SU-DHL-6 (cell line): ENCODE measurements at regions not wholly inside any gene's neighbourhood (a gene's known extent, or its start where the extent isn't known, plus 50 kb on each side); places are given as distances from the start of the nearest gene placed in this dataset.

ENCODE experiments used
- H2AFZ ChIP-seq: fragments of 200-600 bp; sonication (generic); 2 replicates; pipeline ENCODE4 v1.6.1; 2014; ENCODE audit warnings: low read depth, mild to moderate bottlenecking, moderate library complexity, mixed read lengths, antibody characterized with exemption, low read length; ENCODE audit not compliant: severe bottlenecking
- H3F3A ChIP-seq: fragments of 200-600 bp; shearing (Covaris generic); 2 replicates; pipeline ENCODE4 v1.6.0; 2016; ENCODE audit warnings: antibody characterized with exemption, mild to moderate bottlenecking; ENCODE audit not compliant: insufficient read depth
- H3K27ac ChIP-seq: fragments of 200-600 bp; sonication (generic); 2 replicates; pipeline ENCODE4 v1.5.1; 2016; ENCODE audit warnings: low read depth, mild to moderate bottlenecking, low read length, moderate library complexity, mixed read lengths
- H3K27me3 ChIP-seq: fragments of 200-600 bp; sonication (generic), shearing (Covaris generic); 2 replicates; pipeline ENCODE4 v1.6.0; 2014; ENCODE audit warnings: mild to moderate bottlenecking, low read length
- H3K36me3 ChIP-seq: fragments of 200-600 bp; sonication (generic); 2 replicates; pipeline ENCODE4 v1.6.1; 2014; ENCODE audit warnings: mild to moderate bottlenecking, low read length, mixed read lengths
- H3K4me2 ChIP-seq: fragments of 300-600, 200-600 bp; shearing (Covaris generic), sonication (generic); 2 replicates; pipeline ENCODE4 v1.6.0; 2014; ENCODE audit warnings: low read length, low read depth, mild to moderate bottlenecking; ENCODE audit not compliant: poor library complexity, severe bottlenecking
- H3K4me3 ChIP-seq: fragments of 200-600 bp; sonication (generic); 2 replicates; pipeline ENCODE4 v1.5.1; 2014; ENCODE audit warnings: antibody characterized with exemption, low read length, mild to moderate bottlenecking, mixed read lengths; ENCODE audit not compliant: insufficient read depth, poor library complexity, severe bottlenecking
- H3K79me2 ChIP-seq: fragments of 200-600 bp; sonication (generic); 2 replicates; pipeline ENCODE4 v1.6.1; 2014; ENCODE audit warnings: mild to moderate bottlenecking, low read length, moderate library complexity; ENCODE audit not compliant: insufficient read depth
- H3K9ac ChIP-seq: fragments of 200-600 bp; sonication (generic); 2 replicates; pipeline ENCODE4 v1.7.0; 2014; ENCODE audit warnings: mild to moderate bottlenecking, low read length
- H3K9me2 ChIP-seq: fragments of 200-600 bp; sonication (generic); replicated peaks from 2 replicates; pipeline ENCODE4 v1.6.1; 2014; ENCODE audit warnings: low read length; ENCODE audit not compliant: insufficient read depth
- H3K9me3 ChIP-seq: fragments of 200-600 bp; sonication (generic); 2 replicates; pipeline ENCODE4 v1.6.1; 2014; ENCODE audit warnings: low read length, mixed read lengths; ENCODE audit not compliant: insufficient read depth
- H4K20me1 ChIP-seq: fragments of 200-600 bp; sonication (generic); 2 replicates; pipeline ENCODE4 v1.6.1; 2014; ENCODE audit warnings: low read depth, mild to moderate bottlenecking, antibody characterized with exemption, low read length, moderate library complexity, mixed read lengths
- CTCF ChIP-seq: fragments of 200-600 bp; sonication (generic); IDR thresholded peaks from one replicate; pipeline ENCODE4 v1.5.1; 2017; ENCODE audit warnings: antibody characterized with exemption, mild to moderate bottlenecking, low read length, moderate library complexity; ENCODE audit not compliant: insufficient read depth, poor library complexity, severe bottlenecking
- EZH2phosphoT487 ChIP-seq: fragments of 200-600 bp; sonication (generic), shearing (Covaris generic); conservative IDR thresholded peaks from 2 replicates; pipeline ENCODE4 v1.6.1; 2018; ENCODE audit warnings: mild to moderate bottlenecking, antibody characterized with exemption, low read length, moderate library complexity, mixed read lengths

DNA sequence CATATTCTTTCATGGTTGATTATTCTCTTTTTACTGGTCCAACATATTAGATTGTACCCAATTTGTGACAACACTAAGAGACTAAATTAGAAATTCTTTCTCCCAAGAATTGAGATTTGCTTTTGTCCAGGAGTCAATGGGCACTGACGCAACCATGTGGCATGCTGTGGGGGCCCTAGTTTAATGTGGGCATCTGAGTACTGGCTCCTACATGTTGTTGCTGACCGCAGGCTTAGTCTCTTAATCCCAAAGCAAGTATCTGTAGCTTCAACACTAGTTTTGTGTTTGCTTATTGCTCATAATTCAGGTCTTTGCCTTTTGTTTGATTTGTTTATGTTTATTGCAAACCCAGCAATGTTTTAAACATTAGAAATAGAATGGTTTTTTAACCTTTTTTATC lies 263.4 kb upstream of the NDST4 start:
- H3K9ac ChIP-seq, result no peak overlapping the region
- TF ChIP-seq CTCF, result no peak
- no peak for TF ChIP-seq EZH2phosphoT487
- H3K4me2 ChIP-seq, result no peak overlapping the region

GRCh38 chr4:115374621-115375020 lies 261.2 kb upstream of the NDST4 start:
- Histone ChIP-seq H2AFZ (no peak overlapping the region), H3K4me3 (no peak overlapping the region), H3K79me2 (no peaks in the 10 kb centered on the region), H3K27me3 (no peaks in the 10 kb centered on the region), H3K9ac (no peak overlapping the region), H3K36me3 (no peaks in the 10 kb centered on the region), H3K4me2 (no peak overlapping the region), H3F3A (no peaks in the 10 kb centered on the region), H3K9me2 (no peaks in the 10 kb centered on the region), H4K20me1 (no peaks in the 10 kb centered on the region), H3K27ac (no peak overlapping the region), H3K9me3 (no peaks in the 10 kb centered on the region)
- TF ChIP-seq CTCF (no peak), EZH2phosphoT487 (no peak)

More for the DNA sequence above, 263.4 kb upstream of the NDST4 start:
- no peak overlapping the region for H3K27ac ChIP-seq
- H3K79me2 ChIP-seq, result no peaks in the 10 kb centered on the region
- no peaks in the 10 kb centered on the region for H4K20me1 ChIP-seq
- H3K9me3 ChIP-seq, result no peaks in the 10 kb centered on the region
- no peak overlapping the region for H2AFZ ChIP-seq
- H3K9me2 ChIP-seq, result no peaks in the 10 kb centered on the region
- H3F3A ChIP-seq, result no peaks in the 10 kb centered on the region
- no peaks in the 10 kb centered on the region for H3K27me3 ChIP-seq
- no peaks in the 10 kb centered on the region for H3K36me3 ChIP-seq
- no peak overlapping the region for H3K4me3 ChIP-seq

DNA sequence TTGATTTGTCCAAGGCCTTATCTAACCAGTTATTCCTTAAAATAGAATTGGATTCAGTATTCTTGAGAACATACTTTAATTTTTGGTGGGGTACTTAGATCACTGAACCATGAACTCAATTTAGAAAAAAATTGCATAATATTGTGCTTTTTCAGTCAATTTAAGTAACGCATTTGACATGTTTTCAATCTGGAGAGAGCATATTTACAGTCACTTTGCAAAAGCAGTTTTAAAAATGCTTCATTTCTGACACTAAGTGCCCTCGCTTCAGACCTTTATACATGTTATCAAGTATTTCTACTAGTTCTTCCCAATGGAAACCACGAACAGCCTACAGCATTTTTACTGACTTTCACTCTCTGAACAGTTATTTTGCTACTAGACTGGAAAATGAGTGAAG lies 257.1 kb upstream of the NDST4 start:
- Histone ChIP-seq H3K9me3 (no peaks in the 10 kb centered on the region), H3F3A (no peaks in the 10 kb centered on the region), H3K79me2 (no peaks in the 10 kb centered on the region), H3K36me3 (no peaks in the 10 kb centered on the region), H3K9ac (no peak overlapping the region), H3K9me2 (no peaks in the 10 kb centered on the region), H4K20me1 (no peaks in the 10 kb centered on the region), H3K4me3 (no peak overlapping the region), H2AFZ (no peak overlapping the region), H3K27me3 (no peaks in the 10 kb centered on the region), H3K4me2 (no peak overlapping the region), H3K27ac (no peak overlapping the region)
- TF ChIP-seq CTCF, result no peak
- no peak for TF ChIP-seq EZH2phosphoT487

DNA sequence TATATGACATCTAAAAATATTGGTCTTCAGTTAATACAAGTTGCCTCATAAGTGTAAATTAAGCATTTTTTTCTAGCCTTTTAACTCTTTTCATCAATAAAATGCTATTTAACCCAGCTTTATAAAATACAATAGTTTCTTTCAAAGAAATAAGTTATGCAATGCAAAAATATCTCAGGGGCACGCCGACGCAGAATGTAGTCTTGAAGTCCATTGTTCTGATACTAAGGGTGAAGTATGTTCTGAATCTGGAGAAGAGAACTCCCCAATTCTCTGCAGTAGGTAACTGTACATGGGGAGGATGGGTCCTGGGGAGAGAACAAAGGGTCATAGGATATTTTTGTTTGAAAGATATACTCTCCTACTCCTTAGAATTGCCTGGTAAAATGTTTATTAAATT lies 256.6 kb upstream of the NDST4 start:
- Histone ChIP-seq H3K9ac (no peak overlapping the region), H3K27ac (no peak overlapping the region), H3K36me3 (no peaks in the 10 kb centered on the region)

More for the DNA sequence above, 256.6 kb upstream of the NDST4 start:
- no peak overlapping the region for H2AFZ ChIP-seq
- H3K4me2 ChIP-seq, result no peak overlapping the region
- no peaks in the 10 kb centered on the region for H3K9me3 ChIP-seq
- no peaks in the 10 kb centered on the region for H4K20me1 ChIP-seq
- no peak overlapping the region for H3K4me3 ChIP-seq
- H3F3A ChIP-seq, result no peaks in the 10 kb centered on the region
- H3K79me2 ChIP-seq, result no peaks in the 10 kb centered on the region
- H3K27me3 ChIP-seq, result no peaks in the 10 kb centered on the region
- no peaks in the 10 kb centered on the region for H3K9me2 ChIP-seq
- TF ChIP-seq CTCF, result no peak
- no peak for TF ChIP-seq EZH2phosphoT487
